Ramos (cell line): ENCODE measurements at regions not wholly inside any gene's neighbourhood (a gene's known extent, or its start where the extent isn't known, plus 50 kb on each side); places are given as distances from the start of the nearest gene placed in this dataset.

Source experiments
- in situ Hi-C: fragments of 300-500 bp; cut with MboI; formaldehyde crosslinking; loops from one replicate; pipeline ENCODE4 v1.14.3; 2022; ENCODE audit warnings: low sequenced_read_pairs; ENCODE audit not compliant: unreplicated experiment

DNA sequence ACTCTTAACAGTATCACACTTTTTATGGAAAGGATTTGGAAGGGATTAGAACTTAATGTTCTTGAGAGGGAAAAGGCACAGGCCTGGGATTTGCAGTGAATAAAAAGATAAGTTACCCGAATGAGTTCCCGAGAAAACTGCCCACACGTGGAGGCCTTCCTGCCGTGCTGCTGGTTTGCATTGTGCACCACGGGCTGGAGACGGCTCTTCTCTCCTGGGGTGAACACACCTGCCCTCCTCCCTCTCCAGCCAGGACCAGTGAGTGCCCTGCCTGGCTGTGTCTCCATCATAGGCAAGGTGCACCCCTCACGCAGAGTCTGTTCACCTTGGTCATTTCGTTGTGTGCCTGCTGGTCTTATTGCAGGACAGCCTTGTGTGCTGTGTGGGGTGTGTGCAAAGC is 336.3 kb upstream of the SHH start:
- in situ Hi-C loops, result no loop called here

DNA sequence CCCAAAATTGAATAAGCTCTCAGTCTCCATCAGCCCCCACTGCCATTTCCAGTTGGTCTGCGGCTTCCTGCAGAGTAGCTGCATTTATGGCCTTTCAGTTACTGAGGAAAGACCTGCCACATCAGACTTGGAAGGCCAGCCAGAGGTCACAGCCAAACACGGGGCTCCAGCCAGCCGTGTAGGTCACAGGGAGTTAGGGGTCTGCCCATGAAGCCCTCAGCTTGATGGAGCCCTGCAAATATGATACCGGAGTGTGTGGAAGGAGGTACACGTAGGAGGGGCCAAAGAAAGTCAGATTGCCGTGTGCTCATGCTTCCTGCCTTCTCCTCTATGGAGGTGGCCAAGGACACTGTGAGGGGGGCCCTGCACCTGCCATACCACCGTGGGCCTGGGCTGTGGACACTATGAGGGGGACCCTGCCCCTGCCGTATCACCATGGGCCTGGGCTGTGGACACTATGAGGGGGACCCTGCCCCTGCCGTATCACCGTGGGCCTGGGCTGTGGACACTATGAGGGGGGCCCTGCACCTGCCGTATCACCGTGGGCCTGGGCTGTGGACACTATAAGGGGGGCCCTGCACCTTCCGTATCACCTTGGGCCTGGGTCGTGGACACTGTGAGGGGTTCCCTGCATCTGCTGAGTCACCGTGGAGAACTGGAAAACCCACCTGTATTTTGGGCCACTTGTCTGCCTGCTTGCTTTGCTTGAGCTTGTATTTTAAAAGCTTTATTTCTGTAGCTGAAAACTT is 335.7 kb upstream of the SHH start:
- in situ Hi-C loops, result no loop called here

DNA sequence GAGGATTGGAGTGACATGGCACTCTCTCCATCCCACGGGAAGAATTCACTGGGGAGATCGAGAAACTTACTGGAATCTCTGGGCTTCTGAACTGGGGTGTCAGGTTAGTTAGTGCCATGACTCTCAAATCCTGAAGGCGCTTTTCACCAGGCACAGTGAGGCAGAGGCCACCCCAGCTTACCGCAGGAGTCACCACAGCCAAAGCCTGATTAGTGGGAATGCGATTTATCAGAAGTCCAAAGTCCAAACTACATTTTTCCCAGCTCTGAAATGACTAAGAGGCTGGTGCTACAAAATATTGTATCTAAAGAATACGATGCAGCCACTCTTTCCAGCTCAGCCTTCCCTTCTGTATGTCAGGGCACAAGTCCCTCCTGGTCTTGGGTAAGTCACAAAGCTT is 334.8 kb upstream of the SHH start:
- in situ Hi-C loops, result no loop called here

DNA sequence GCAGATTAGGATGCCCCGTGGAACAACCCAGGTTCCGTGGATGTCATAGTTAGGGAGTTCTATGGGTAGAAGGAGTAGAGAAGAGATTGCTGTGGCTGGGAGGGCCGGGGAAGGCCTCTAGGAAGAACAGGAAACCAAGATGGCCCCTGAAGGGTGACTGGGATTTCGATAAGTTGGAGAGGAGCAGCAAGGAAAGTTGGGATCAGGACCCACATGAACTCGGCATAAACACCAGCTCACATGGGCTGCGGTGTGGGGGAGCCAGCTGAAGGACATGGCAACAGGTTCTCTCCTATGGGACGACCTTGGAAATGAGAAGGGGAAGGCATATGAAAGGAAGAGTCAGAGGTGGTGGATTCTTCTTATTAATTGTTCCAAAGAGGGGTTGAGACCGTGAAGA is 333.7 kb upstream of the SHH start:
- in situ Hi-C loops, result no loop called here

GRCh38 chr7:156145184-156145583 is 332.9 kb upstream of the SHH start:
- in situ Hi-C loops, result no loop called here

- in situ Hi-C loops, result no loop called here
Observed at GRCh38 chr7:156143683-156144082, 331.4 kb upstream of the SHH start.

GRCh38 chr7:156143158-156143557 is 330.9 kb upstream of the SHH start:
- in situ Hi-C loops, result no loop called here

- in situ Hi-C loops, result no loop called here
Observed at GRCh38 chr7:156141941-156142340, 329.7 kb upstream of the SHH start.

- in situ Hi-C loops, result no loop called here
Observed at GRCh38 chr7:156140896-156141295, 328.6 kb upstream of the SHH start.

DNA sequence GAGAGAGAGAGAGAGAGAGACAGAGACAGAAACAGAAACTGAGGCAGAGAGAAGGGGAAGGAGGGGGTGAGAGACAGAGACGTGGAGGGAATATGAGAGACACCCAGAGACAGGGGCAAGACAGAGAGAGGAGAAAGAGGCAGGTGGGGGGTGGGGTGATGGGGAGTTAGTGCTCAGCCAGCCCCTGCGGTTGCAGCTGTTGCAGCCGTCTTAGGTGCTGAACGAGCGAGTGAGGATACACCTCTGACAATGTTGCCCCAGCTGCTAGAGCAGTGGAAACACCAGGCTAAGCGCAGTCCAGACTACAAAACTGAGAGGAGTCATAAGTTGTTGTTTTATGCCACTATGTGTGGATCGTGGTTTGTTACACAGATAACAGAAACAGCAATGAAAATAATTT is 328.2 kb upstream of the SHH start:
- in situ Hi-C loops, result no loop called here

DNA sequence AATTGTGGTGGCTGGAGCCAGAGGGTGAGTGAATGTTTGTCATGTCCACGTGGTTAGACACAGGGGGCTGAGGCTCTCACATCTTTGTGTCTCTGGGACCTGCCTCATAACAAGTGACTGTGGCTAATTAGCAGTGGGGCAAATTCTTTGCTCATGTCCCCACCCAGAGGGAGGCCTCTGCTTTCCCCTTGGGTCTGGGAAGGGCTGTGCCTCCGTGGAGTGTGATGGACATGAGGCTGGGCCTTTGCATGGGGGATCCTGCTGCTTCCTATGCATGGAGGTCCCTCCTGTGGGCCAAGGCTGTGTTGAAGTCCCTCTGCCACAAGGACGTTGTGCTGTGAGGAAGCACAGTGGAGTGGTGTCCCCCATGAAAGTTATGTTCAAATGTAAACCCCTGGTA is 327.4 kb upstream of the SHH start:
- in situ Hi-C loops, result no loop called here

GRCh38 chr7:156139112-156139511 is 326.8 kb upstream of the SHH start:
- in situ Hi-C loops, result no loop called here

DNA sequence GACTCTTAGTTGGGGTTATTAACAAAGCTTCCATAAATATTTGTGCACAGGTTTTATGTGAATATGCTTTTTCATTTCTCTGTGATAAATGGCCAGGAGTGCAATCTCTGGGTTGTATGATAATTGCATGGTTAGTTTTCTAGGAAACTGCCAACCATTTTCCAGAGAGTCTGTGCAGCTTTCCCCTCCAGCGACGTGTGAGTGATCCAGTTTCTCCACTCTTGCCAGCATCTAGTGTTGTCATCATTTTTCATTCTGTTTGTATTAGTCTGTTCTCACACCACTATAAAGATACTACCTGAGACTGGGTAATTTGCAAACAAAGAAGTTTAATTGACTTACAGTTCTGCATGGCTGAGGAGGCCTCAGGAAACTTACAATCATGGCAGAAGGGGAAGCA is 319.6 kb upstream of the SHH start:
- in situ Hi-C loops, result no loop called here

- in situ Hi-C loops, result no loop called here
Observed at GRCh38 chr7:156129522-156129921, 317.3 kb upstream of the SHH start.

DNA sequence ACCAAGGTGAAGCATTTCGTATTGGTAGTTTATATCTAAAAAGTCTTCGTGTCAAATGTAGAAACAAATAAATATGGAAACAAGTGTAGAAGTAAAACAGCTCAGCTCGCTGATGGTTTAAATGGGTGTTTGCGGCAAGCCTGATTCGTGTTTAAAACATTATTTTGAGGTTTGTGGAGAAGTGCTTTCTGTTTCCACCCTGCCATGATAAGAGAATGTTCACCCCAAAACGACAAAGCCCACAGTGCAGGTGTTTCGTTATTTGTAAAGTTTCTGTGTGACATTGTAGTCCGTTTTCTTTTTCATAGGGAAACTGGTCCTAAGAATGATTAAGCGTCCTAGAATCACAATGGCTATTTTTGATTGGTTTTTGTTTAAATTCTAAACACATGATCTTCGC is 316.2 kb upstream of the SHH start:
- in situ Hi-C loops, result no loop called here

GRCh38 chr7:156127166-156128134 is 315.2 kb upstream of the SHH start:
- in situ Hi-C loops, result no loop called here

DNA sequence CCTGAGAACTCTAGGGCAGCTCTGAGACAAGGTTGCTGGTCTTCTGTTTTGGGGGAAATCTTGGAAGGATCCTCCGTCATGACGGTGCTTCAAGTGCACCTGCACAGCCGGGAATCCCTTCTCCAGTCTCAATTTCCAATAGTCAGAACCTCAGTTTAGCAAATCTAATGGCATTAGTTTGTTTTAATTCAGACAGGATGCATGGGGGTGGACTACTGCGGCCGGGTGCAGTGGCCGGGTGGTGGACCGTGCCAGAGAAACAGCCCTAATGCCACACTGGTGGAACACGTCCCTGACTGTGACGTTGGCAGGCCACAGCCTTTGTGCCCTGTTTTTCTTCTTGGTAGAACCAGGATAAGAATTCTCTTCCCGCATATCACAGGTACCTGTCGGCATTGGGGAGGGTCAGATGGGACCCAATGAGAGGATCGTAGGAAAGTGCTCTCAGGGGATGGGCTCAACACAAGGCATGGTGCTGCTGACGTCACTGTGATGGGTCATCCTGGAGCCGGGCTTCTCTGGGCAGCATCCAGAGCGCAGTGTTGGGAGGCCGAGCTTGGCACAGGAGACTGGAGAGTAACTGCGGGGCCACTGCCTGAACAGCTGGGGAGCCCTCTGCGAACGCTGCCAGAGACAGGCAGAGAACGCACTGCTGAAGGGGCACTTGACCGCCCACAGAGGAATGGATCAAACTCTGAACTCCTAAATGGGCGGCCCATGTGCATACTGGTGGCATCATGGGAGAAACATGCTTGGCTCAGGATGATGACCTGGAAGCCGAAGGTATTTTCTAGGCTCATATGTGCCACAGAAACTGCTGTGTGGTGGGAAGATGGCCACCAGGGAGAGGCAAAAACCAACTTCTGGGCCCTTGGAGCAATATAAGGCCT is 313.8 kb upstream of the SHH start:
- in situ Hi-C loops, result no loop called here

- in situ Hi-C loops, result no loop called here
Observed at GRCh38 chr7:156124356-156124755, 312.1 kb upstream of the SHH start.

- in situ Hi-C loops, result no loop called here
Observed at GRCh38 chr7:156123362-156123761, 311.1 kb upstream of the SHH start.

GRCh38 chr7:156122752-156123354 is 310.6 kb upstream of the SHH start:
- in situ Hi-C loops, result no loop called here
